ENCODE measurements at regions not wholly inside any gene's neighbourhood (a gene's known extent, or its start where the extent isn't known, plus 50 kb on each side); places are given as distances from the start of the nearest gene placed in this dataset.

- Histone ChIP-seq H3K9me3 (ENCODE audit: control insufficient read depth, insufficient read depth, low read length) (no peaks in the 10 kb centered on the region), H3K4me3 (ENCODE audit: low read length) (no peak overlapping the region), H3K36me3 (ENCODE audit: control insufficient read depth, low read length) (no peaks in the 10 kb centered on the region), H3F3A (ENCODE audit: control insufficient read depth, insufficient read depth) (no peaks in the 10 kb centered on the region), H3K9me2 (replicated peaks; ENCODE audit: control insufficient read depth, low read length) (no peaks in the 10 kb centered on the region), H3K4me2 (ENCODE audit: low read length) (no peak overlapping the region), H4K20me1 (ENCODE audit: control insufficient read depth, insufficient read depth, low read depth, low read length) (no peaks in the 10 kb centered on the region), H3K79me2 (ENCODE audit: control insufficient read depth, low read length) (no peaks in the 10 kb centered on the region), H3K27me3 (ENCODE audit: control insufficient read depth, low read length) (no peaks in the 10 kb centered on the region), H3K27ac (ENCODE audit: low read depth, low read length) (no peak overlapping the region), H3K4me1 (ENCODE audit: control insufficient read depth, low read length) (no peaks in the 10 kb centered on the region)
- no peak for TF ChIP-seq EZH2phosphoT487 (IDR thresholded peaks at IDR 0.05; ENCODE audit: borderline replicate concordance, low read length)
- peak; percentile 80 for TF ChIP-seq CTCF (IDR thresholded peaks at IDR 0.05; ENCODE audit: low read depth, low read length, poor library complexity, severe bottlenecking)
These were observed 639.0 kb downstream of the CCDC171 start for GRCh38 chr9:16191691-16192402.

- Histone ChIP-seq H3K4me2 (ENCODE audit: low read length) (no peak overlapping the region), H3K36me3 (ENCODE audit: control insufficient read depth, low read length) (no peaks in the 10 kb centered on the region), H3F3A (ENCODE audit: control insufficient read depth, insufficient read depth) (no peaks in the 10 kb centered on the region), H3K4me1 (ENCODE audit: control insufficient read depth, low read length) (no peaks in the 10 kb centered on the region), H3K79me2 (ENCODE audit: control insufficient read depth, low read length) (no peaks in the 10 kb centered on the region), H3K4me3 (ENCODE audit: low read length) (no peak overlapping the region), H3K9me2 (replicated peaks; ENCODE audit: control insufficient read depth, low read length) (no peaks in the 10 kb centered on the region), H3K27ac (ENCODE audit: low read depth, low read length) (no peak overlapping the region), H3K9me3 (ENCODE audit: control insufficient read depth, insufficient read depth, low read length) (no peaks in the 10 kb centered on the region), H3K27me3 (ENCODE audit: control insufficient read depth, low read length) (no peaks in the 10 kb centered on the region), H4K20me1 (ENCODE audit: control insufficient read depth, insufficient read depth, low read depth, low read length) (no peaks in the 10 kb centered on the region)
- TF ChIP-seq EZH2phosphoT487 (IDR thresholded peaks at IDR 0.05; ENCODE audit: borderline replicate concordance, low read length): no peak
- TF ChIP-seq CTCF (IDR thresholded peaks at IDR 0.05; ENCODE audit: low read depth, low read length, poor library complexity, severe bottlenecking): no peak
These were observed 639.7 kb downstream of the CCDC171 start for GRCh38 chr9:16192403-16193017.

GRCh38 chr9:16193066-16193465 is 640.2 kb downstream of the CCDC171 start:
- Histone ChIP-seq H3K9me2 (replicated peaks; ENCODE audit: control insufficient read depth, low read length) (no peaks in the 10 kb centered on the region), H3K4me3 (ENCODE audit: low read length) (no peak overlapping the region), H4K20me1 (ENCODE audit: control insufficient read depth, insufficient read depth, low read depth, low read length) (no peaks in the 10 kb centered on the region), H3K79me2 (ENCODE audit: control insufficient read depth, low read length) (no peaks in the 10 kb centered on the region), H3K4me1 (ENCODE audit: control insufficient read depth, low read length) (no peaks in the 10 kb centered on the region), H3K9me3 (ENCODE audit: control insufficient read depth, insufficient read depth, low read length) (no peaks in the 10 kb centered on the region), H3K36me3 (ENCODE audit: control insufficient read depth, low read length) (no peaks in the 10 kb centered on the region), H3K4me2 (ENCODE audit: low read length) (no peak overlapping the region), H3K27ac (ENCODE audit: low read depth, low read length) (no peak overlapping the region), H3K27me3 (ENCODE audit: control insufficient read depth, low read length) (no peaks in the 10 kb centered on the region), H3F3A (ENCODE audit: control insufficient read depth, insufficient read depth) (no peaks in the 10 kb centered on the region)
- TF ChIP-seq CTCF (IDR thresholded peaks at IDR 0.05; ENCODE audit: low read depth, low read length, poor library complexity, severe bottlenecking): no peak
- TF ChIP-seq EZH2phosphoT487 (IDR thresholded peaks at IDR 0.05; ENCODE audit: borderline replicate concordance, low read length): no peak
